Ovary (tissue), 7 donors: ENCODE measurements at regions not wholly inside any gene's neighbourhood (a gene's known extent, or its start where the extent isn't known, plus 50 kb on each side); places are given as distances from the start of the nearest gene placed in this dataset.

Source experiments
- DNase-seq, 5 donors: peaks; one replicate each; pipeline ENCODE4 v3.0.0-alpha.2; 2019 to 2020
- H3K27ac ChIP-seq, 2 donors: fragments of 200-600 bp; one replicate each; pipeline versions ENCODE4 v1.5.1 to v1.8.0; 2019 to 2022
- H3K27me3 ChIP-seq: fragments of 200-600 bp; one replicate; pipeline ENCODE4 v1.8.0; 2022
- H3K36me3 ChIP-seq: fragments of 200-600 bp; sonication (generic); one replicate; pipeline ENCODE4 v1.5.1; 2019
- H3K4me1 ChIP-seq: one replicate; pipeline ENCODE4 v1.8.1; 2013; ENCODE audit warnings: mild to moderate bottlenecking, moderate library complexity; ENCODE audit not compliant: insufficient read depth
- H3K4me3 ChIP-seq: fragments of 200-600 bp; sonication (generic); one replicate; pipeline ENCODE4 v1.5.1; 2017
- H3K9me3 ChIP-seq, 2 donors: fragments of 200-600 bp in 1 of 2; sonication (generic) in 1 of 2; one replicate each; pipeline versions ENCODE4 v1.5.1 to v1.8.1; 2013 to 2019; ENCODE audit warnings: mild to moderate bottlenecking in 1 of 2, moderate library complexity in 1 of 2
- EP300 ChIP-seq: sonication (generic); formaldehyde crosslinking; IDR thresholded peaks from one replicate; pipeline ENCODE4 v1.6.1; 2017; ENCODE audit warnings: antibody characterized with exemption
- POLR2A ChIP-seq: fragments of 450-650 bp; IDR thresholded peaks from one replicate; pipeline ENCODE4 v1.6.1; 2017; ENCODE audit warnings: antibody characterized with exemption, mild to moderate bottlenecking, moderate library complexity
- WGBS, 3 donors: extraction: QIAGEN DNeasy Blood & Tissue Kit in 1 of 3; methylation state at CpG; one replicate each; pipeline versions ENCODE4 v1.1.5 to v1.1.7; 2013 to 2017; 5-methylcytosine and 5-hydroxymethylcytosine counted together
- intact Hi-C, 4 donors: fragments of 100-400 bp; cut with DNase I; formaldehyde crosslinking; loops; one replicate each; pipeline versions ENCODE4 v1.11.0 to v1.15.1; 2022 to 2023
- TF ChIP-seq, protein P1 (sequence below), 3 donors: fragments of 450-650 bp in 2 of 3; fragments of 200-600 bp in 1 of 3; IDR thresholded peaks; one replicate each; pipeline versions ENCODE4 v1.5.1 to v1.8.0; 2016 to 2022; ENCODE audit warnings: antibody characterized with exemption in 3 of 3, mild to moderate bottlenecking in 1 of 3
- donor health status: DM: no; HTN: no; CAD: no; lungs with moderate emphysema.
- donor health status: DM: no; HTN: no; CAD: no.
- donor health status: Bipolar disorder and iron deficiency.
- donor health status: DM: no; HTN: no; CAD: no.
- donor health status: DM: yes; HTN: yes; CAD: no.

- H3K27me3 ChIP-seq = no peaks in the 10 kb centered on the region
- intact Hi-C loops = no loop called here
- H3K9me3 ChIP-seq = no peaks in the 10 kb centered on the region
- DNase-seq = no peak
- H3K27ac ChIP-seq = no peak overlapping the region
- peaks cover 5% of the 10 kb centered on the region for H3K4me1 ChIP-seq
- no peak for TF ChIP-seq EP300
- no peak for TF ChIP-seq POLR2A
- TF ChIP-seq, protein P1, sequence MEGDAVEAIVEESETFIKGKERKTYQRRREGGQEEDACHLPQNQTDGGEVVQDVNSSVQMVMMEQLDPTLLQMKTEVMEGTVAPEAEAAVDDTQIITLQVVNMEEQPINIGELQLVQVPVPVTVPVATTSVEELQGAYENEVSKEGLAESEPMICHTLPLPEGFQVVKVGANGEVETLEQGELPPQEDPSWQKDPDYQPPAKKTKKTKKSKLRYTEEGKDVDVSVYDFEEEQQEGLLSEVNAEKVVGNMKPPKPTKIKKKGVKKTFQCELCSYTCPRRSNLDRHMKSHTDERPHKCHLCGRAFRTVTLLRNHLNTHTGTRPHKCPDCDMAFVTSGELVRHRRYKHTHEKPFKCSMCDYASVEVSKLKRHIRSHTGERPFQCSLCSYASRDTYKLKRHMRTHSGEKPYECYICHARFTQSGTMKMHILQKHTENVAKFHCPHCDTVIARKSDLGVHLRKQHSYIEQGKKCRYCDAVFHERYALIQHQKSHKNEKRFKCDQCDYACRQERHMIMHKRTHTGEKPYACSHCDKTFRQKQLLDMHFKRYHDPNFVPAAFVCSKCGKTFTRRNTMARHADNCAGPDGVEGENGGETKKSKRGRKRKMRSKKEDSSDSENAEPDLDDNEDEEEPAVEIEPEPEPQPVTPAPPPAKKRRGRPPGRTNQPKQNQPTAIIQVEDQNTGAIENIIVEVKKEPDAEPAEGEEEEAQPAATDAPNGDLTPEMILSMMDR (IDR thresholded peaks at IDR 0.05) = no peak
- no peak overlapping the region for H3K4me3 ChIP-seq
- WGBS, 3 donors = 36 to 55% (median 54%) methylated on average over 9 of the region's 9 CpGs
- no peaks in the 10 kb centered on the region for H3K36me3 ChIP-seq
These were observed 195.5 kb upstream of the CLINT1 start for GRCh38 chr5:158054223-158055110.

DNA sequence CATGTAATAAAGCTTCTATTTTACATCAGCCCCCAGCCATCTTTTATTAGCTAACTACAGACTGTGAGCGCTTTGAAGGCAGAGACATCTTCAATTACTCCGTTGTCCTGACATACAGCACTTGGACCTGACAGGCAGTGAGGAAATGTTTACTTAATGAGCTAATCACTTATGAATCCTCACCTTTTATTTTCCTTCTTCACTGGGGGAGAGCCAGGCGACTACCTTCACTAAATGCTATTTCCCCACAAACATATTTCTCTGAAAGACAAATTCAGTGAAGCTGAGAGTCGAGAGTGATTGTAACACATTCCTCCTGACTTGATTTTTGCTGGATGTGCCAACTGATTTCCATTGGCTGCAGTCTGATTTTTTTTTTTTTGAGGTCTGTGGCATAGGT is 192.1 kb upstream of the CLINT1 start:
- Histone ChIP-seq H3K27ac (no peak overlapping the region), H3K4me1 (peaks cover 7% of the 10 kb centered on the region), H3K9me3 (no peaks in the 10 kb centered on the region), H3K27me3 (no peaks in the 10 kb centered on the region), H3K36me3 (no peaks in the 10 kb centered on the region), H3K4me3 (no peak overlapping the region)
- 63 to 71% (median 66%) methylated on average over 4 of the region's 4 CpGs for WGBS, 3 donors
- TF ChIP-seq, protein P1 (IDR thresholded peaks at IDR 0.05) = no peak
- DNase-seq = no peak
- intact Hi-C loops = no loop called here

DNA sequence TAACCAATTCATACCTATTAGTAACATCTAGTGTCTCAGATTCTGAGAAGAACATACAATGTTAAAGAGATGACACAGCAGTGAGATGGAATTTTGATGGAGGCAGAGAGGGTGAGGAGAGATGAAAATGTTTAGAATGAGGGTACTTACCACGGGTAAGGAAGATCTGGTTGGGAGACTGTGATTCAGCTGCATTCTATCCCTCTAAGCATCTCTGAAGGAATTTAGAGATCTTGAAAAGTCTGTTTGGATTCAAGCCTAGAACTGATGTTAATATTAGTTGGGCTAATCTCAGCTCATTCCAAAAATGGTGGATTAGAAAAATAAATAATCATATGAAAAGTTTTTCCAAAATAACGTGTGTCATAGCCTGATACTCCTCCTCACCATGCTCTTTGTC is 191.5 kb upstream of the CLINT1 start:
- intact Hi-C loops = no loop called here
- WGBS, 3 donors = 7 to 21% (median 17%) methylated on average over 2 of the region's 2 CpGs
- TF ChIP-seq, protein P1 (IDR thresholded peaks at IDR 0.05) = no peak
- TF ChIP-seq EP300 = no peak
- no peak for TF ChIP-seq POLR2A
- H3K4me1 ChIP-seq = peaks cover 6% of the 10 kb centered on the region
- no peaks in the 10 kb centered on the region for H3K9me3 ChIP-seq
- DNase-seq = no peak
- no peaks in the 10 kb centered on the region for H3K36me3 ChIP-seq
- H3K27me3 ChIP-seq = no peaks in the 10 kb centered on the region
- no peak overlapping the region for H3K4me3 ChIP-seq
- H3K27ac ChIP-seq = no peak overlapping the region

- H3K4me3 ChIP-seq = no peak overlapping the region
- no peaks in the 10 kb centered on the region for H3K27me3 ChIP-seq
- no peaks in the 10 kb centered on the region for H3K9me3 ChIP-seq
- H3K36me3 ChIP-seq = no peaks in the 10 kb centered on the region
- H3K4me1 ChIP-seq = peaks cover 4% of the 10 kb centered on the region
- intact Hi-C loops = no loop called here
- DNase-seq = no peak
- TF ChIP-seq EP300 (no peak), POLR2A (no peak)
- TF ChIP-seq, protein P1 (IDR thresholded peaks at IDR 0.05) = no peak
- no peak overlapping the region for H3K27ac ChIP-seq
- 85 to 94% (median 89%) methylated on average over 1 of the region's 1 CpG for WGBS, 3 donors
These were observed 190.5 kb upstream of the CLINT1 start for GRCh38 chr5:158049459-158049858.
